Aorta (tissue), 5 donors: ENCODE measurements at regions not wholly inside any gene's neighbourhood (a gene's known extent, or its start where the extent isn't known, plus 50 kb on each side); places are given as distances from the start of the nearest gene placed in this dataset.

Experiments
- ATAC-seq: fragments of 200-7000 bp; cut with Tn5 transposase; one replicate; pipeline ENCODE4 v1.9.1; 2022; ENCODE audit warnings: moderate library complexity; ENCODE audit not compliant: low FRiP score
- DNase-seq, 2 donors: peaks; one replicate each; pipeline ENCODE4 v3.0.0-alpha.2; 2020
- H3K27ac ChIP-seq, 2 donors: one replicate each; pipeline ENCODE4 v1.5.1; 2013; ENCODE audit warnings: low read length in 2 of 2, mild to moderate bottlenecking in 2 of 2, moderate library complexity in 2 of 2, control low read depth in 1 of 2, inconsistent platforms in 1 of 2, low read depth in 1 of 2
- H3K27me3 ChIP-seq, 2 donors: one replicate each; pipeline ENCODE4 v1.6.1; 2013; ENCODE audit warnings: control low read depth in 1 of 2, low read length in 1 of 2, mild to moderate bottlenecking in 1 of 2, moderate library complexity in 1 of 2; ENCODE audit not compliant: insufficient read depth in 2 of 2, control insufficient read depth in 1 of 2
- H3K36me3 ChIP-seq, 2 donors: one replicate each; pipeline ENCODE4 v1.6.1; 2013; ENCODE audit warnings: control low read depth in 1 of 2, low read length in 1 of 2, mild to moderate bottlenecking in 1 of 2; ENCODE audit not compliant: insufficient read depth in 2 of 2, control insufficient read depth in 1 of 2
- H3K4me1 ChIP-seq, 2 donors: one replicate each; pipeline ENCODE4 v1.6.1; 2013; ENCODE audit warnings: low read length in 2 of 2, control low read depth in 1 of 2, mild to moderate bottlenecking in 1 of 2, moderate library complexity in 1 of 2; ENCODE audit not compliant: insufficient read depth in 2 of 2, control insufficient read depth in 1 of 2
- H3K4me3 ChIP-seq, 2 donors: one replicate each; pipeline ENCODE4 v1.5.1; 2013; ENCODE audit warnings: low read length in 2 of 2, control low read depth in 1 of 2, mild to moderate bottlenecking in 1 of 2
- H3K9me3 ChIP-seq: one replicate; pipeline ENCODE4 v1.6.1; 2013; ENCODE audit warnings: mild to moderate bottlenecking, low read length; ENCODE audit not compliant: control insufficient read depth
- WGBS, 2 donors: extraction: QIAGEN DNeasy Blood & Tissue Kit; methylation state at CpG; one replicate each; pipeline ENCODE4 v1.1.7; 2013; 5-methylcytosine and 5-hydroxymethylcytosine counted together
- intact Hi-C, 2 donors: fragments of 100-400 bp; cut with DNase I; formaldehyde crosslinking; loops; one replicate each; pipeline versions ENCODE4 v1.14.2 to v1.15.0; 2022
- donor health status: healthy with polysubstance abuse.
- donor health status: Bipolar disorder and iron deficiency.
- donor health status: DM: no; HTN: no; CAD: no.
- donor health status: DM: no; HTN: no; CAD: no.
- donor health status: DM: yes; HTN: yes; CAD: no.

DNA sequence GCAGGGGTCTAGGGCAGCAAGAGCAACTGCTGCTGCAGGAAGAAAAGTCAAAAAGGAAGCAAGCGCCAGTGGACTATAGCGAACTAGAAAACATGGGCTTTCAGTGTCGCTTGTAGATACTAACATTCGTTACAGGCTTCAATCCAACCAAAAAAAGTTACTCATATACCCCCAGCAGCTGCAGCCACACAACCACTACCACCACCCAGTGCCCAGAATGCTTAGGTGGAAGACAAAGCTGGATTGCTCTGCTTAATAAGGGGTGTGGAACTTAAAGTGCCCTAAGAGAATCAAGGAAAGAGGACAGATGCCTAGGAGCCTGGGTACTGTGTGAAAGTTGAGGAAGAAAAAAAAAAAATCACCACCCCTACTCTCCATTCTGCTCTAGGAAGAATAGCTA lies 203.6 kb downstream of the ELAVL2 start:
- ATAC-seq: no peak
- no peaks in the 10 kb centered on the region for H3K9me3 ChIP-seq
- H3K4me3 ChIP-seq: no peak overlapping the region

DNA sequence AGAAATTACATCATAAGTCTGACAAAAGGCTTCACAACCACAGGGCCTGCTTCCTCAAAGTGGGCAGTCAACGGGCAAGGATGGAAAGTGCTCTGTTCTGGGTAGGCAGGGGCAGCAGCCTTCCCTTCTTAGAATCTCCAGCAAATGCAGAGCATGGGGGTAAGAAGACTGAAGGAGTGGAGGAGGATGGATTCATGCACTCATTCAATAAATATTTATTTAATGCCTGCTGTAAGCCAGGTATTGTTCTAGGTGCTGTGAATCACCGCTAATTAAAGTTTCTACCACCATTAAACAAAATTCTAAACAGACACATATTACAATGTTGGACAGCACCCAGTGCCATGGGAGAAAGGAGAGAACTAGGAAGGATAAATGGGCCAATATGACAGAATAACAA lies 195.6 kb downstream of the ELAVL2 start:
- no peaks in the 10 kb centered on the region for H3K36me3 ChIP-seq
- H3K9me3 ChIP-seq: peaks cover 1% of the 10 kb centered on the region
- ATAC-seq (no peak), DNase-seq (no peak)
- no peaks in the 10 kb centered on the region for H3K4me1 ChIP-seq
- 88 to 89% methylated on average over 2 of the region's 2 CpGs for WGBS, 2 donors
- no peak overlapping the region for H3K4me3 ChIP-seq
- no peak overlapping the region for H3K27ac ChIP-seq
- H3K27me3 ChIP-seq: peaks cover 0 to under 1% of the 10 kb centered on the region in 2 donors
- intact Hi-C loops: no loop called here

More for the DNA sequence above, 203.6 kb downstream of the ELAVL2 start:
- no peaks in the 10 kb centered on the region for H3K27me3 ChIP-seq
- 84 to 85% methylated on average over 4 of the region's 4 CpGs for WGBS, 2 donors
- H3K27ac ChIP-seq: no peak overlapping the region
- intact Hi-C loops: no loop called here
- DNase-seq: no peak
- no peaks in the 10 kb centered on the region for H3K4me1 ChIP-seq
- no peaks in the 10 kb centered on the region for H3K36me3 ChIP-seq

DNA sequence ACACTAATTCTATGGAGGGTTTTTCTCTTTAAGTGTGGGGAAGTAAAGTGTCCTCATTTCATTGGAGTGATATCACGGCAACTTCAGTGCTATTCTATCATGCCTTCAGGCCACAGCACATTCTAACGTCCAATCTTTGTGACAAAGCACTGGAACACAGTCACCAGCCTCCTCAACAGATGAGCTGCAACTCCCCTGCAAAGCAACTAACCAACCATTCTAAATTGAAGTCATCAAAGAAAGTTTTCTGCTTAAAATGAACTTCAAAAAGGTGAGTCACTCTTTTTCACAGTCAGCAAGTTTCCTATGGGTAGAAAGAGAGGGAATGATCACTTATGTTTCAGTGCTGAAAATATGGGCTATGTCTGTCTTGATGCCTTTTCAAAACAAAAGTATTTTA lies 190.8 kb downstream of the ELAVL2 start:
- ATAC-seq (no peak), DNase-seq (no peak)
- Histone ChIP-seq H3K27me3 (peaks cover 0 to 2% of the 10 kb centered on the region in 2 donors), H3K4me1 (no peaks in the 10 kb centered on the region), H3K4me3 (no peak overlapping the region), H3K27ac (no peak overlapping the region), H3K9me3 (peaks cover 1% of the 10 kb centered on the region), H3K36me3 (no peaks in the 10 kb centered on the region)
- intact Hi-C loops: no loop called here
- WGBS, 2 donors: 73 to 79% methylated on average over 2 of the region's 2 CpGs

DNA sequence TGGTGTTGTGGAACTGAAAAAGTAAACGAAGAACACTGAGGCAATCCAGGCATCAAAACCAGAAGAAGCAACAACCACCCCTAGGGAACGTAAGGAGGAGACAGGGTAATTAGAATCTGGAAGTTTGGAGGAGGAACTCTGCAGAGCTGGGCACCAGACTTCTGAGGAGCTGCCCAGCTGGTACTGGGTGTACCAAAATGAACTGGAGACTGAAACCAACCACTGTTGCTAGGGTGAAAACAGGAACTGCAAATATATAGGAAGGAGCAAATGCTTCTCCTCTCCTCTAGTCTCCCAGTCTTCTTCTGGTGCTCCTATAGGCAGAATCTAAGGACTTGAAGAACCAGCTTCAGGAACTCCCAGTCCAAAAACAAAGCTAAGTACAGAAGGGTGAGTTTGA lies 189.8 kb downstream of the ELAVL2 start:
- Histone ChIP-seq H3K4me3 (no peak overlapping the region), H3K4me1 (no peaks in the 10 kb centered on the region), H3K36me3 (no peaks in the 10 kb centered on the region), H3K27ac (no peak overlapping the region), H3K27me3 (peaks cover 0 to 2% of the 10 kb centered on the region in 2 donors), H3K9me3 (no peaks in the 10 kb centered on the region)
- 69 to 80% methylated on average over 2 of the region's 2 CpGs for WGBS, 2 donors
- DNase-seq: no peak
- intact Hi-C loops: no loop called here
- no peak for ATAC-seq

DNA sequence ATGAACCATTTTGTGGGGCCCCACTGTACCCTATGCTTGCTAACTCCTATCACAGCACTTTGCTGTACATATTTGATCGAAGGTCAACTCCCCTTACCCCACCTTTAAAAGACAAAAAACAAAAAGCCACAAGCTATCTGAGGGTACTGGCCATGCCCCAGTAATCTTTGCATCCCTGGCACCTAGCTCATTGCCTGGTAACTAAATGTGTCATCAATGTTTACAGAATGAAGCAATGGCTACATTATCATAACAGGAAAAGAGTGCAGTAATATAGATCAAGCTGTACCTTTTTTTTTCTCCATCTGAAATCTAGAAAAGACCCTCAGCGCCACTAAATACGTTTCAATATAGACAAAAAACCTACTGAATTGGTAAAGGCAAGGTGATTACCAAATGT lies 188.0 kb downstream of the ELAVL2 start:
- intact Hi-C loops: no loop called here
- Histone ChIP-seq H3K27ac (no peak overlapping the region), H3K4me1 (no peaks in the 10 kb centered on the region), H3K36me3 (no peaks in the 10 kb centered on the region), H3K9me3 (no peaks in the 10 kb centered on the region), H3K4me3 (no peak overlapping the region), H3K27me3 (peaks cover 0 to 2% of the 10 kb centered on the region in 2 donors)
- no peak for DNase-seq
- no peak for ATAC-seq
- WGBS, 2 donors: 85 to 89% methylated on average over 3 of the region's 3 CpGs

DNA sequence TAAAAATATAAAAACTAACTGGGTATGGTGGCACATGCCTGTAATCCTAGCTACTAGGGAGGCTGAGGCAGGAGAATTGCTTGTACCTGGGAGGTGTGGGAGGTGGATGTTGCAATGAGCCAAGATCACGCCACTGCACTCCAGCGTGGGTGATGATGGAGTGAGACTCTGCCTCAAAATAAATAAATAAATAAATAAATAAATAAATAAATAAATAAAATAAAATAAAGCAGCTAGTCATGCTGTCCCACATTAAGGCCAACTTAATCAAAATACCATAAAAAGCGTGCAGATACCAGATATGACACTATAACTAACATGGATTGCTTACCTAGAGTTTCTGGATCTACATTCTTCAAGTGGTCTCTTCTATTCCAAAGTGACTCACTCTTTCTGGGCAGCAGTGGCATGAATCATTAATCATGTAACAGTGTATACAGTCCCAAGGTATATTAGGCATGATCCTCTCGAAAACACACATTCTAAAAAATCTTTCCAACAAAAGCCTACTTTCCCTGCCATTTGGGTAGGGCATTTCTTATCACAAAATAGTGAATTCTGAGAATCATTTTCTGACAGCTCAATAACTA lies 187.1 kb downstream of the ELAVL2 start:
- Histone ChIP-seq H3K27me3 (peaks cover 0 to 2% of the 10 kb centered on the region in 2 donors), H3K4me3 (no peak overlapping the region), H3K4me1 (no peaks in the 10 kb centered on the region), H3K9me3 (no peaks in the 10 kb centered on the region), H3K36me3 (no peaks in the 10 kb centered on the region), H3K27ac (no peak overlapping the region)
- intact Hi-C loops: no loop called here
- DNase-seq: no peak
- no peak for ATAC-seq
- WGBS, 2 donors: 54 to 65% methylated on average over 4 of the region's 4 CpGs
